Activated CD4-positive, alpha-beta memory T cell treated with anti-CD3 and anti-CD28 coated beads for 36 hours (primary cell): ENCODE measurements at regions not wholly inside any gene's neighbourhood (a gene's known extent, or its start where the extent isn't known, plus 50 kb on each side); places are given as distances from the start of the nearest gene placed in this dataset.
A peak's percentile ranks its signal among the peaks of the same experiment; 100 is the strongest.

Experiments
- CTCF ChIA-PET: fragments of 350-600 bp; sonication (Branson Sonifier 250); formaldehyde crosslinking; loops from one replicate; lab custom pipeline; 2021; ENCODE audit warnings: antibody characterized with exemption, inconsistent platforms; lab: Charles Lee
- POLR2A ChIA-PET: fragments of 350-600 bp; sonication (Branson Sonifier 250); formaldehyde crosslinking; loops from one replicate; lab custom pipeline; 2021; ENCODE audit warnings: antibody characterized with exemption; lab: Charles Lee
- DNase-seq: peaks from one replicate; pipeline ENCODE4 v3.0.0-alpha.2; 2020
- H3K27ac Mint-ChIP-seq: one replicate; pipeline ENCODE4 v1.8.0; 2021; ENCODE audit warnings: mixed read lengths
- H3K27me3 Mint-ChIP-seq: one replicate; pipeline ENCODE4 v1.8.0; 2021; ENCODE audit warnings: mixed read lengths
- H3K36me3 Mint-ChIP-seq: one replicate; pipeline ENCODE4 v1.8.0; 2021; ENCODE audit warnings: mixed read lengths
- H3K4me1 Mint-ChIP-seq: one replicate; pipeline ENCODE4 v1.8.0; 2021; ENCODE audit warnings: low read depth, mixed read lengths
- H3K4me3 Mint-ChIP-seq: one replicate; pipeline ENCODE4 v1.8.0; 2021; ENCODE audit warnings: mild to moderate bottlenecking, mixed read lengths
- H3K9me3 Mint-ChIP-seq: one replicate; pipeline ENCODE4 v1.8.0; 2021; ENCODE audit warnings: mixed read lengths
- intact Hi-C: fragments of 100-400 bp; cut with micrococcal nuclease; formaldehyde crosslinking; loops from one replicate; pipeline ENCODE4 v1.15.1; 2023

DNA sequence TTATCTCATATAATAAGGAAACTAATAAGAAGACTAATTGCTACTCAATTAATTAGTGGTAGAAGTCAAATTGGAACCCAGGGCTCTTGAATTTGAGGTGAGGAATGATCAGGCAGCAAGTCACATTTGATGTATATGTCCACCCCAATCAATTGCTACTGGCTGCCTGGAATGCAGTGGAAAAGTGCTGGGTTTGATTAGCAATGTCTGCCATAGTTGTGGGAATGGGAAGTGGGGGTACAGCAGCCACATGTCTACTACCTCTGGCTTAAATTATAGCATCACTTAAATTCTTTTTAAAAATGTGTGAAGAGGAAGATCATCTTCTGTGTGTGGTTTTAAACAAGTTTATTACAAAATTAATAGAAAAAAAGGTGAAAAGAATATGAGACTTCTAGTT, 50.8 kb upstream of the NAV2 start:
- intact Hi-C loops, result no loop called here
- Mint-ChIP-seq H3K27ac (no peak overlapping the region), H3K36me3 (no peaks in the 10 kb centered on the region), H3K4me3 (no peak overlapping the region), H3K4me1 (peaks cover 9% of the 10 kb centered on the region), H3K9me3 (no peaks in the 10 kb centered on the region), H3K27me3 (no peaks in the 10 kb centered on the region)
- POLR2A ChIA-PET, result no interaction called here
- no peak for DNase-seq
- CTCF ChIA-PET, result no interaction called here

DNA sequence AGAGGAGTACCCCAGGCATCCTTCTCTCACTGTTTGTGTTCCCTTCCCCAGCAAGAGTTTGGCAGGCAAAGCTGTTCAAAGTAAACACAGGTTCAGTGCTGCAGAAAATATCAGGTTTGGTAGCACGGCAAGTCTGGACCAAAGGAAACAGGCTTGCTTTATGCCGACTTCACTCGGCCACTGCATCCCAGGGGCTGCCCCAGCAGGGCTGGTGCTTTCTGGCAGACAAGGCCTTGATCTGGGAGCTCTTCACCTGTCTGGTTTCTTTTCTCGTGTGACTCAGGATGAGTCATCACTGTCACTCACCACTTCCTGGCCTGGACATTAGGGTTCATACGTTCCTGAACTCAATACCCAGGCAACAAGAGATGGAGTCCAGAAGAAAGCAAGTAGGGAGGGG, 52.6 kb upstream of the NAV2 start:
- H3K4me3 Mint-ChIP-seq, result no peak overlapping the region
- peaks cover 9% of the 10 kb centered on the region for H3K4me1 Mint-ChIP-seq
- CTCF ChIA-PET, result no interaction called here
- POLR2A ChIA-PET, result no interaction called here
- no peak overlapping the region for H3K27ac Mint-ChIP-seq
- no peaks in the 10 kb centered on the region for H3K36me3 Mint-ChIP-seq
- H3K27me3 Mint-ChIP-seq, result no peaks in the 10 kb centered on the region
- peak; percentile 45 for DNase-seq
- intact Hi-C loops, result loop anchor here (1.0 kb wide), 1 partner anchor 63 kb away; no protein-coding TSS in a partner anchor
- H3K9me3 Mint-ChIP-seq, result no peaks in the 10 kb centered on the region

DNA sequence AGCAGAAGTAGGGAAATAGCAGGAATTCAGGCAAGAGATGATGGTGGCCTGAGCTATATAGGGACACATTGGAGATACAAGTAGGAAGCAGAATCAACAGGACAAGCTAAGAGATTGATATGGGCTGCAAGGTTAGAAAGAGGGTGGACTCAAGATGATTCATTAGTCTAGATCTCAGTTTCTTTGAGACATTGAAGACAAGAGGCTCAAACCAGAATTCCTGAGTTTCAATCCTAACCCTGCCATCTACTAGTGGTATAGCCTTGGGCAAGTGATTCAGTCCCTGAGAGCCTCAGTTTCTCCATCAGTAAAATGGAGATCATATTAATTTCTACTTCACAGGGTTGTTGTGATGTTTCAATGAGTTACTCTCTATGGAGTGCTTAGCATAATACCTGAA, 53.1 kb upstream of the NAV2 start:
- Mint-ChIP-seq H3K36me3 (no peaks in the 10 kb centered on the region), H3K4me3 (no peak overlapping the region), H3K9me3 (no peaks in the 10 kb centered on the region), H3K27ac (no peak overlapping the region), H3K4me1 (peaks cover 9% of the 10 kb centered on the region), H3K27me3 (no peaks in the 10 kb centered on the region)
- intact Hi-C loops, result no loop called here
- DNase-seq, result no peak
- POLR2A ChIA-PET, result no interaction called here
- CTCF ChIA-PET, result interaction anchor here (1.3 kb wide), 1 partner anchor 13 kb away, joined by 3 read pairs; no protein-coding TSS in a partner anchor

DNA sequence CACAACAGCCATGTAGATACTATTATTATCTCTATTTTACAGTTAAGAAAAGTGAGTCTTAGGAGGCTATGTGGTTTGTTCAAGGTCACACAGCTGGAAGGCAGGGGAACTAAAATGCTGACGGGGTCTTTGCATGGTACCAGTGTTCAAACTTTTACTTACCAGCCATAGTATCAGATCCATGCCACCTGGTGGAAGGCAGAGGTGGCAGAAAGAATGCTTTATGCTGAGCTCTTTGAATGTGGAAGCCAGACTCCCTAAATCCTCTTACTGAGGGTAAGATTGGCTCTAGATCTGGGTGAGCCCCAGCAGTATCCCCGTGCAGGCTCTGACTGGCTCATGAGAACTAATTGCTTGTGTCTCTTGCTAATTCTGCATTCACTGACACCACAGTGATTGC, 54.3 kb upstream of the NAV2 start:
- intact Hi-C loops, result no loop called here
- Mint-ChIP-seq H3K9me3 (no peaks in the 10 kb centered on the region), H3K27ac (no peak overlapping the region), H3K4me1 (peaks cover 9% of the 10 kb centered on the region), H3K36me3 (no peaks in the 10 kb centered on the region), H3K4me3 (no peak overlapping the region), H3K27me3 (no peaks in the 10 kb centered on the region)
- no peak for DNase-seq
- POLR2A ChIA-PET, result no interaction called here
- CTCF ChIA-PET, result interaction anchor here (1.3 kb wide), 1 partner anchor 12 kb away, joined by 3 read pairs; no protein-coding TSS in a partner anchor

DNA sequence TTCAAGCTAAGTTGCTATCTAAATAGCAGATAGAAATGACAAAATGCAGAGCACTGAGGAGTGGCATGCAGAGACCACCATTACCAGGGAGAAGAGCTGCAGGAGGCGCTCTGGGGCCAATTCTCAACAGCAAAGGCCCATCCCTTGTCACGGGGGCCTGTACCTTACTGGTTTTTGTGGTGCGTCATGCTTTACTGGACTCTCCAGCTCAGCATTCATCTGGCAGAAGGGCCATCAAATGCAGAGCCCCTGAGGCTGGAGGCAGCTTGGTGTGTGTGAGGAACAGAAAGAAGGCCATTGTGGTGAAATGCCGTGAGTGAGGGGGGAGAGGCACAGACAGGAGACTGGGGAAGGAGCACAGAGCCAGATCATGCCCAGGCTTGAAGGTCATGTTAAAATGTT, 56.5 kb upstream of the NAV2 start:
- no peak for DNase-seq
- H3K36me3 Mint-ChIP-seq, result no peaks in the 10 kb centered on the region
- H3K27ac Mint-ChIP-seq, result no peak overlapping the region
- peaks cover 3% of the 10 kb centered on the region for H3K27me3 Mint-ChIP-seq
- peaks cover 9% of the 10 kb centered on the region for H3K4me1 Mint-ChIP-seq
- CTCF ChIA-PET, result no interaction called here
- no peak overlapping the region for H3K4me3 Mint-ChIP-seq
- POLR2A ChIA-PET, result no interaction called here
- H3K9me3 Mint-ChIP-seq, result no peaks in the 10 kb centered on the region
- intact Hi-C loops, result no loop called here

DNA sequence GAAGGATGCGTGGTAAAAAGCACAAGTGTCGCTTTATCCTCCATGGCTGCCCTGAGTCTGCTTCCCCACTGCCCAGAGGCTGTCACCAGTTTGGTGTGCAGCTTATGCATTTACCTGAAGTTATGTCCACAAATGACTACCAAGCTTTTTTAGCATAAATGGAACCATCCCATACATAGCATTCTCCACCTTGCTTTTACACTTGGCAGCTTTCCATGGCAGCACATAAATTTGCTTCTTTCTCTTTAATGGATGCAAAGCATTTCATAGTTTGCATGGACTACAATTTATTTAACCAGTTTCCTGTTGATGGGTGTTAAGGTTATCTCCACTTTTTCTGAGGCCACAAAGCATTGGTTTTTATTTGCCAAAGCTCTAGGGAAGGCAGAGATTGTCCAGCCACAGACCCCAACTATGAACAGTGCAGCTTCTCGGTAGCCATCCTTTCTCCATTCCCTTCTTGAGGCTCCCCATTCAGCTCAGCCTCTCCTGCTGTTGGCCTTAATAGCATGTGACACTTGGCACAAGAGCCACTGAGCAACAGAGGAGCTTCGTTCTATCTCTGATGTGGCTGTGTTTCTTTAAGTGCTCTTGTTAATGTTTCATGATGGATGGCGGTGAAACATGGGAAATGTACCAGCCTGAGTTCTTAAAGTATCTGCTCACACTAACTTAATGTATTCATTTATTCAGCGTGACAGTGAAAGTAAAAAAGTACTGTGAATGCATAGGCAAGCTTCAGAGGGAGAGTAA, 59.8 kb upstream of the NAV2 start:
- CTCF ChIA-PET, result interaction anchor here (1.9 kb wide), 1 partner anchor 89 kb away, joined by 4 read pairs; no protein-coding TSS in a partner anchor

DNA sequence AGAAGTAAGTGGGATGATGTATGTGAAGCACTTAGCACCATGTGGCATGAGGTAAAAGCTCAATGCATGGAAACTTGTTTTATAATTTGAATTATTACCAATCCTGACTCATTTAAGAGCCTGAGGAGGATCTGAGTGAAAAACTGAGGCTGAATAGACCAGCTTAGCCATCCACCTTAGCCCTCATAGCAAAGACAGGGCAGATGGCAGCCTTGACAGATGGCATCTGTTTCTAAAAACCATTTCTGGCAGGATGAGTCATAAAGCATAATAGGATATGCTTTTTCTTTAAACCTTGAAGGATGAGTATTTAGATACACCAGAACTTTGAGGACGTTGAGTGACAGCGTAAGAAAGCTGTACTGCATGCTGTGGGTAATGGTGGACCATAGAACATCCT, 61.0 kb upstream of the NAV2 start:
- Mint-ChIP-seq H3K4me1 (no peaks in the 10 kb centered on the region), H3K4me3 (no peak overlapping the region), H3K27ac (no peak overlapping the region), H3K27me3 (peaks cover 9% of the 10 kb centered on the region), H3K9me3 (no peaks in the 10 kb centered on the region), H3K36me3 (no peaks in the 10 kb centered on the region)
- intact Hi-C loops, result no loop called here
- no peak for DNase-seq
- POLR2A ChIA-PET, result no interaction called here
- CTCF ChIA-PET, result no interaction called here

More for the DNA sequence above, 59.8 kb upstream of the NAV2 start:
- Mint-ChIP-seq H3K4me3 (no peak overlapping the region), H3K27ac (no peak overlapping the region), H3K9me3 (no peaks in the 10 kb centered on the region), H3K4me1 (no peaks in the 10 kb centered on the region), H3K36me3 (no peaks in the 10 kb centered on the region), H3K27me3 (peaks cover 6% of the 10 kb centered on the region)
- intact Hi-C loops, result no loop called here
- POLR2A ChIA-PET, result interaction anchor here (1.1 kb wide), 1 partner anchor 11 kb away, joined by 5 read pairs; no protein-coding TSS in a partner anchor
- DNase-seq, result no peak

DNA sequence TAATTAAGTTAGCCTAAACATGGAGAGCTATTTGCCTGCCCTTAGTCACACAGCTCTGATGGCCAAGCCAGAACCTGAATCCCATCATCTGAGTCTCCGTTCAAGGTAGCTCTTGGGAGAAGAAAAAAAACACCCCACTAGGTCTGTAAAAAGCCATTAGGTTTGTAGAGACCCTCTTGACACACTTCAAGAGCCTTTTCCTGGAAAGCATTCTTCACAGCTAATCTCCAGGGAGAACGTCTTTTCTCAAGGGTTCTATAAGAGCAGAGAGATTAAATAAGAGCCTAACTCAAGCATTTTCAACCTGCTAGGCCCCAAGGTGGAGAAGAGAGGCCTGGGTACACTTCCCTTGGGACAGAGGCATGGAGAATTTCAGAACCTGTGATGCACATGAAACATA, 61.6 kb upstream of the NAV2 start:
- H3K4me1 Mint-ChIP-seq, result no peaks in the 10 kb centered on the region
- H3K27me3 Mint-ChIP-seq, result peaks cover 9% of the 10 kb centered on the region
- no peaks in the 10 kb centered on the region for H3K36me3 Mint-ChIP-seq
- ChIA-PET POLR2A (no interaction called here), CTCF (no interaction called here)
- H3K27ac Mint-ChIP-seq, result no peak overlapping the region
- H3K4me3 Mint-ChIP-seq, result no peak overlapping the region
- DNase-seq, result no peak
- intact Hi-C loops, result no loop called here
- no peaks in the 10 kb centered on the region for H3K9me3 Mint-ChIP-seq

GRCh38 chr11:19650467-19650866, 62.2 kb upstream of the NAV2 start:
- H3K27ac Mint-ChIP-seq, result no peak overlapping the region
- POLR2A ChIA-PET, result no interaction called here

GRCh38 chr11:19649751-19650150, 62.9 kb upstream of the NAV2 start:
- CTCF ChIA-PET, result no interaction called here

More at GRCh38 chr11:19650467-19650866, 62.2 kb upstream of the NAV2 start:
- Mint-ChIP-seq H3K4me3 (no peak overlapping the region), H3K9me3 (no peaks in the 10 kb centered on the region), H3K4me1 (no peaks in the 10 kb centered on the region), H3K36me3 (no peaks in the 10 kb centered on the region), H3K27me3 (peaks cover 9% of the 10 kb centered on the region)
- CTCF ChIA-PET, result no interaction called here
- intact Hi-C loops, result no loop called here
- no peak for DNase-seq

DNA sequence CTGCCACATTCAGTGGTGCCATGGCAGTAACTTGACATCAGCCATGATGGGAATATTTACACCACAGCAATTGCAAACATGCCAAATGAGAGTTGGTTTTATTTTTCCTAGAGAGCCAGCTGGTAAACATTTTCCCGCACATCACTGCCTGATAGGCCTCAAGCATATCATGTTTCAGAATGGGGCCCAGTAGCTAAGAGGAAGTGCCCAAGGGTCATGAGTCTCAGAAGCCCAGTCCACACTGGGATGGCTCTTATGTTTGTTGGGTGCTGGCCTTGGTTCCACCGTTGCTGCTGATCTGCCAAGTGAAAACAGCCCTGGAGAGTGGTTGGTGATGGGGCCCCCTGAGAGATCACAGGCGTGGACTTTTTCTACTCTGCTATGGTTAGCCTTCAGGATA, 64.3 kb upstream of the NAV2 start:
- intact Hi-C loops, result no loop called here
- POLR2A ChIA-PET, result no interaction called here
- Mint-ChIP-seq H3K36me3 (no peaks in the 10 kb centered on the region), H3K4me1 (no peaks in the 10 kb centered on the region), H3K27me3 (peaks cover 12% of the 10 kb centered on the region), H3K4me3 (no peak overlapping the region), H3K9me3 (no peaks in the 10 kb centered on the region), H3K27ac (no peak overlapping the region)
- CTCF ChIA-PET, result interaction anchor here (1.0 kb wide), 1 partner anchor 15 kb away, joined by 4 read pairs; no protein-coding TSS in a partner anchor
- no peak for DNase-seq

More at GRCh38 chr11:19649751-19650150, 62.9 kb upstream of the NAV2 start:
- intact Hi-C loops, result no loop called here
- H3K27ac Mint-ChIP-seq, result no peak overlapping the region
- POLR2A ChIA-PET, result no interaction called here
- H3K4me3 Mint-ChIP-seq, result no peak overlapping the region
- no peaks in the 10 kb centered on the region for H3K9me3 Mint-ChIP-seq
- H3K27me3 Mint-ChIP-seq, result peaks cover 9% of the 10 kb centered on the region
- no peaks in the 10 kb centered on the region for H3K36me3 Mint-ChIP-seq
- no peaks in the 10 kb centered on the region for H3K4me1 Mint-ChIP-seq
- no peak for DNase-seq

DNA sequence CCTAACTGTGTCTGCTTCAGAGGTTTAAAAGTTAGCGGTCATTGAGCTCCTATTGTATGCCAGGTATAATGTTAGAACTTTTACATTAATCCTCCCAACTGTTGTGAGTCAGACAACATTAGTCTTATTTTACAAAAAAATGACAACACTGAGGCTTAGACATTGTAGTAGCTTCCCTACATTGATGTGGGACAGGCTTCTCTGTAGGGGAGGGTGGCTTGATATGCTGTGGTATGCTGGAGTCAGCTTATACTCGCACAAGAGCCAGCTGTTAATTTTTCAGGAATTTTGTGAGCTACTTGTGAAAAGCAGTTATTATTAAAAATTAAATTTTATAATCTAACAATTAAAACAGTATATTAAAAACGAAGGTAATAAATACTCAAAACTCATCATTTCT, 64.8 kb upstream of the NAV2 start:
- POLR2A ChIA-PET, result no interaction called here
- CTCF ChIA-PET, result interaction anchor here (1.0 kb wide), 1 partner anchor 16 kb away, joined by 4 read pairs; no protein-coding TSS in a partner anchor
- Mint-ChIP-seq H3K36me3 (no peaks in the 10 kb centered on the region), H3K27me3 (peaks cover 12% of the 10 kb centered on the region), H3K4me1 (no peaks in the 10 kb centered on the region), H3K9me3 (no peaks in the 10 kb centered on the region), H3K4me3 (no peak overlapping the region), H3K27ac (no peak overlapping the region)
- DNase-seq, result no peak
- intact Hi-C loops, result no loop called here

DNA sequence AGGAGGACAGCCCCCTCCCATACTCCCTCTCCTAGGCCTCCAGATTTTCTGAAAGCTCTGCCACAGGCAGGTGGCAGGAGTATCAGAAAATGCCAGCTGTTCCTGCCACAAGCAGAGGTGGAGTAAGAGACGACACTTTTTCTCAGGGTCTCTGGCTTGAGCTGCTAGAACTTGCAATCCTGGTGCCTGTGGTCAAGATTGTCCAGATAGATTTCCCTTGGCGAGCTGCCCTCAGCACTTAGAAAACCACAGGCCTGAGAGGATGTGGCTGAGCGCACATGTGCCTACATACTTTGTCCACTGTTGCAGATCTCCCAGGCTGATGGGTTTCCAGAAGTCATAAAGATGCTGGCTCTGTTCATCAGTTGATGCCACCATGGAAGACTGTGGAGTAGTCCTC, 65.7 kb upstream of the NAV2 start:
- peaks cover 9% of the 10 kb centered on the region for H3K27me3 Mint-ChIP-seq
- CTCF ChIA-PET, result interaction anchor here (1.5 kb wide), 1 partner anchor 12 kb away, joined by 3 read pairs; no protein-coding TSS in a partner anchor
- POLR2A ChIA-PET, result no interaction called here

More for the DNA sequence above, 65.7 kb upstream of the NAV2 start:
- DNase-seq, result no peak
- intact Hi-C loops, result no loop called here
- Mint-ChIP-seq H3K36me3 (no peaks in the 10 kb centered on the region), H3K4me3 (no peak overlapping the region), H3K4me1 (no peaks in the 10 kb centered on the region), H3K27ac (no peak overlapping the region), H3K9me3 (no peaks in the 10 kb centered on the region)
